ENCODE measurements at regions not wholly inside any gene's neighbourhood (a gene's known extent, or its start where the extent isn't known, plus 50 kb on each side); places are given as distances from the start of the nearest gene placed in this dataset.

- DNase-seq (ENCODE audit: low spot score): no peak
These were observed 547.2 kb downstream of the ETV1 start for GRCh38 chr7:13442226-13442625.

- DNase-seq (ENCODE audit: low spot score): no peak
These were observed 541.8 kb downstream of the ETV1 start for GRCh38 chr7:13447637-13448036.

GRCh38 chr7:13448243-13448642, 541.2 kb downstream of the ETV1 start:
- DNase-seq (ENCODE audit: low spot score): no peak

GRCh38 chr7:13449460-13449859, 540.0 kb downstream of the ETV1 start:
- no peak for DNase-seq (ENCODE audit: low spot score)

GRCh38 chr7:13454916-13455592, 534.4 kb downstream of the ETV1 start:
- DNase-seq (ENCODE audit: low spot score): no peak

GRCh38 chr7:13457790-13458189, 531.7 kb downstream of the ETV1 start:
- no peak for DNase-seq (ENCODE audit: low spot score)

- DNase-seq (ENCODE audit: low spot score): peak; percentile 45
These were observed 522.5 kb downstream of the ETV1 start for GRCh38 chr7:13466874-13467547.

GRCh38 chr7:13476881-13477444, 512.5 kb downstream of the ETV1 start:
- no peak for DNase-seq (ENCODE audit: low spot score)

- no peak for DNase-seq (ENCODE audit: low spot score)
These were observed 500.1 kb downstream of the ETV1 start for GRCh38 chr7:13489386-13489785.

- DNase-seq (ENCODE audit: low spot score): no peak
These were observed 492.5 kb downstream of the ETV1 start for GRCh38 chr7:13496976-13497375.

GRCh38 chr7:13508586-13508985, 480.9 kb downstream of the ETV1 start:
- DNase-seq (ENCODE audit: low spot score): no peak

GRCh38 chr7:13518738-13519137, 470.7 kb downstream of the ETV1 start:
- DNase-seq (ENCODE audit: low spot score): no peak

- no peak for DNase-seq (ENCODE audit: low spot score)
These were observed 465.4 kb downstream of the ETV1 start for GRCh38 chr7:13524076-13524475.

GRCh38 chr7:13532028-13532753, 457.3 kb downstream of the ETV1 start:
- no peak for DNase-seq (ENCODE audit: low spot score)

- no peak for DNase-seq (ENCODE audit: low spot score)
These were observed 450.8 kb downstream of the ETV1 start for GRCh38 chr7:13538669-13539068.

- no peak for DNase-seq (ENCODE audit: low spot score)
These were observed 449.0 kb downstream of the ETV1 start for GRCh38 chr7:13540429-13540828.

- no peak for DNase-seq (ENCODE audit: low spot score)
These were observed 448.1 kb downstream of the ETV1 start for GRCh38 chr7:13541326-13541725.

- no peak for DNase-seq (ENCODE audit: low spot score)
These were observed 447.0 kb downstream of the ETV1 start for GRCh38 chr7:13542451-13542850.

GRCh38 chr7:13551503-13551902, 438.0 kb downstream of the ETV1 start:
- DNase-seq (ENCODE audit: low spot score): no peak

GRCh38 chr7:13560441-13560840, 429.0 kb downstream of the ETV1 start:
- no peak for DNase-seq (ENCODE audit: low spot score)

- no peak for DNase-seq (ENCODE audit: low spot score)
These were observed 426.2 kb downstream of the ETV1 start for GRCh38 chr7:13563257-13563656.

GRCh38 chr7:13563680-13564079, 425.8 kb downstream of the ETV1 start:
- no peak for DNase-seq (ENCODE audit: low spot score)

- no peak for DNase-seq (ENCODE audit: low spot score)
These were observed 411.8 kb downstream of the ETV1 start for GRCh38 chr7:13577566-13578145.
